Liver (tissue), 8 donors: ENCODE measurements at regions not wholly inside any gene's neighbourhood (a gene's known extent, or its start where the extent isn't known, plus 50 kb on each side); places are given as distances from the start of the nearest gene placed in this dataset.

ENCODE experiments used
- DNase-seq: peaks from one replicate; pipeline ENCODE4 v3.0.0-alpha.2; 2017; ENCODE audit warnings: low spot score
- H3K27ac ChIP-seq, 2 donors: one replicate each; pipeline ENCODE4 v1.7.0; 2013; ENCODE audit warnings: inconsistent platforms in 2 of 2, low read length in 2 of 2, control low read depth in 1 of 2, low read depth in 1 of 2, mild to moderate bottlenecking in 1 of 2
- H3K27me3 ChIP-seq, 4 donors: one replicate each; pipeline versions ENCODE4 v1.6.1 to v1.7.0; 2013; ENCODE audit warnings: low read length in 3 of 4, inconsistent platforms in 1 of 4, mild to moderate bottlenecking in 1 of 4, moderate library complexity in 1 of 4; ENCODE audit not compliant: control insufficient read depth in 4 of 4, insufficient read depth in 4 of 4
- H3K36me3 ChIP-seq, 4 donors: one replicate each; pipeline versions ENCODE4 v1.6.1 to v1.7.0; 2013; ENCODE audit warnings: low read length in 3 of 4, mild to moderate bottlenecking in 3 of 4, low read depth in 1 of 4, moderate library complexity in 1 of 4; ENCODE audit not compliant: control insufficient read depth in 4 of 4, insufficient read depth in 3 of 4
- H3K4me1 ChIP-seq, 4 donors: one replicate each; pipeline versions ENCODE4 v1.6.1 to v1.7.0; 2013; ENCODE audit warnings: low read length in 3 of 4, mild to moderate bottlenecking in 3 of 4, moderate library complexity in 1 of 4; ENCODE audit not compliant: control insufficient read depth in 4 of 4, insufficient read depth in 4 of 4
- H3K4me3 ChIP-seq, 3 donors: one replicate each; pipeline versions ENCODE4 v1.6.1 to v1.7.0; 2013; ENCODE audit warnings: low read length in 3 of 3, control low read depth in 1 of 3, low read depth in 1 of 3, mild to moderate bottlenecking in 1 of 3
- H3K9ac ChIP-seq, 2 donors: one replicate each; pipeline ENCODE4 v1.7.0; 2013; ENCODE audit warnings: low read length in 2 of 2, mild to moderate bottlenecking in 2 of 2, moderate library complexity in 2 of 2, control low read depth in 1 of 2, low read depth in 1 of 2
- H3K9me3 ChIP-seq, 4 donors: one replicate each; pipeline versions ENCODE4 v1.6.1 to v1.7.0; 2013; ENCODE audit warnings: low read length in 3 of 4; ENCODE audit not compliant: control insufficient read depth in 4 of 4
- EGR1 ChIP-seq, 2 donors: IDR thresholded peaks; 2 replicates each; pipeline ENCODE4 v1.6.1; 2016 to 2018; ENCODE audit warnings: antibody characterized with exemption in 2 of 2, low read depth in 2 of 2
- FOXA1 ChIP-seq: IDR thresholded peaks from 2 replicates; pipeline ENCODE4 v1.6.1; 2016; ENCODE audit warnings: antibody characterized with exemption
- FOXA2 ChIP-seq: IDR thresholded peaks from 2 replicates; pipeline ENCODE4 v1.6.1; 2016; ENCODE audit warnings: antibody characterized with exemption
- GABPA ChIP-seq, 2 donors: IDR thresholded peaks in 1 of 2; conservative IDR thresholded peaks in 1 of 2; 2 replicates each; pipeline ENCODE4 v1.6.1; 2016; ENCODE audit warnings: antibody characterized with exemption in 2 of 2, mild to moderate bottlenecking in 1 of 2, moderate library complexity in 1 of 2
- HNF4A ChIP-seq, 2 donors: conservative IDR thresholded peaks; 2 replicates each; pipeline ENCODE4 v1.6.1; 2016; ENCODE audit warnings: antibody characterized with exemption in 2 of 2, mild to moderate bottlenecking in 2 of 2
- HNF4G ChIP-seq: IDR thresholded peaks from 2 replicates; pipeline ENCODE4 v1.6.1; 2016; ENCODE audit warnings: antibody characterized with exemption
- JUND ChIP-seq, 2 donors: IDR thresholded peaks; 2 replicates each; pipeline ENCODE4 v1.6.1; 2016; ENCODE audit warnings: antibody characterized with exemption in 2 of 2
- NR2F2 ChIP-seq: IDR thresholded peaks from 2 replicates; pipeline ENCODE4 v1.6.1; 2016; ENCODE audit warnings: antibody characterized with exemption
- RAD21 ChIP-seq, 2 donors: IDR thresholded peaks; 2 replicates each; pipeline ENCODE4 v1.6.1; 2016; ENCODE audit warnings: antibody characterized with exemption in 2 of 2, mild to moderate bottlenecking in 2 of 2
- RXRA ChIP-seq, 2 donors: IDR thresholded peaks; 2 replicates each; pipeline ENCODE4 v1.6.1; 2017 to 2018; ENCODE audit warnings: antibody characterized with exemption in 2 of 2, mild to moderate bottlenecking in 1 of 2
- SP1 ChIP-seq: IDR thresholded peaks from 2 replicates; pipeline ENCODE4 v1.6.1; 2018; ENCODE audit warnings: antibody characterized with exemption, mild to moderate bottlenecking
- TAF1 ChIP-seq: conservative IDR thresholded peaks from 2 replicates; pipeline ENCODE4 v1.6.1; 2016; ENCODE audit warnings: antibody characterized with exemption, mild to moderate bottlenecking
- YY1 ChIP-seq: IDR thresholded peaks from 2 replicates; pipeline ENCODE4 v1.6.1; 2016; ENCODE audit warnings: antibody characterized with exemption, mild to moderate bottlenecking
- WGBS: extraction: QIAGEN DNeasy Blood & Tissue Kit; methylation state at CpG from one replicate; pipeline ENCODE4 v1.1.7; 2013; 5-methylcytosine and 5-hydroxymethylcytosine counted together
- TF ChIP-seq, protein P1 (sequence below): IDR thresholded peaks from 2 replicates; pipeline ENCODE4 v1.6.1; 2016; ENCODE audit warnings: antibody characterized with exemption
- TF ChIP-seq, protein P2 (sequence below): fragments of 150-350 bp; IDR thresholded peaks from 2 replicates; pipeline ENCODE4 v1.5.1; 2017; ENCODE audit warnings: improper control_type of control experiment, low read depth, low read length; ENCODE audit not compliant: missing input control
- TF ChIP-seq, protein P3 (sequence below): IDR thresholded peaks from 2 replicates; pipeline ENCODE4 v1.6.1; 2016; ENCODE audit warnings: antibody characterized with exemption
- TF ChIP-seq, protein P4 (sequence below): IDR thresholded peaks from 2 replicates; pipeline ENCODE4 v1.6.1; 2016; ENCODE audit warnings: antibody characterized with exemption
- TF ChIP-seq, protein P5 (sequence below): IDR thresholded peaks from 2 replicates; pipeline ENCODE4 v1.6.1; 2016; ENCODE audit warnings: antibody characterized with exemption, mild to moderate bottlenecking
- donor health status: healthy.
- donor health status: healthy.
- donor health status: healthy.
- donor health status: healthy.
- donor health status: healthy.

DNA sequence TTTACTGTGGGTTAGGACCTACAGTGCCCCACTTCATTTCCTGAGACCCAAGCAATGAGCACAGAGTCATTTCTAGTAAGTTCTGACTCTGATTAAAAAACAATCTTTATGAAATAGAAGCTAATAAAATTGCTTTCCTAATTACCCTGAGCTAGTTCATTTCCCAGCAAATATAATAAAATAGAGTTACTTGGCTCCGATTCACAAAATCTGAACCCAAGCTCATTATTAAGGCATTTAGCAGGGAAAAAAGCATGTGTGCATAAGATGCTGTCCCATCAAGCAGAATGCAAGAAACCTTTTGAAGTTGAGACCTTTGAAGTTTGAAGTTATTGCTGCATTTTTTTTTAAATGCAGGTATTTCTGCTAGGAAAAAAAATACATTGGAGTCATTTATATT is 629.1 kb downstream of the BCL11A start:
- no peak for DNase-seq
- Histone ChIP-seq H3K27ac (no peak overlapping the region), H3K27me3 (no peaks in the 10 kb centered on the region), H3K4me3 (no peak overlapping the region), H3K4me1 (no peaks in the 10 kb centered on the region), H3K9ac (no peak overlapping the region), H3K36me3 (no peaks in the 10 kb centered on the region), H3K9me3 (no peaks in the 10 kb centered on the region)
- 92% methylated on average over 1 of the region's 1 CpG for WGBS
- no peak for TF ChIP-seq HNF4G
- TF ChIP-seq, protein P1, sequence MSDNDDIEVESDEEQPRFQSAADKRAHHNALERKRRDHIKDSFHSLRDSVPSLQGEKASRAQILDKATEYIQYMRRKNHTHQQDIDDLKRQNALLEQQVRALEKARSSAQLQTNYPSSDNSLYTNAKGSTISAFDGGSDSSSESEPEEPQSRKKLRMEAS = no peak
- no peak for TF ChIP-seq FOXA1
- TF ChIP-seq GABPA (IDR thresholded peaks at IDR 0.05 in 1 of 2, conservative IDR thresholded peaks at IDR 0.05 in 1 of 2) = no peak
- TF ChIP-seq SP1 = no peak
- no peak for TF ChIP-seq TAF1
- TF ChIP-seq NR2F2 = no peak
- TF ChIP-seq YY1 = no peak
- TF ChIP-seq FOXA2 = no peak
- TF ChIP-seq HNF4A (conservative IDR thresholded peaks at IDR 0.05) = no peak
- no peak for TF ChIP-seq EGR1 (IDR thresholded peaks at IDR 0.05; ENCODE audit: low read depth in 2 of 2)
- TF ChIP-seq, protein P2, sequence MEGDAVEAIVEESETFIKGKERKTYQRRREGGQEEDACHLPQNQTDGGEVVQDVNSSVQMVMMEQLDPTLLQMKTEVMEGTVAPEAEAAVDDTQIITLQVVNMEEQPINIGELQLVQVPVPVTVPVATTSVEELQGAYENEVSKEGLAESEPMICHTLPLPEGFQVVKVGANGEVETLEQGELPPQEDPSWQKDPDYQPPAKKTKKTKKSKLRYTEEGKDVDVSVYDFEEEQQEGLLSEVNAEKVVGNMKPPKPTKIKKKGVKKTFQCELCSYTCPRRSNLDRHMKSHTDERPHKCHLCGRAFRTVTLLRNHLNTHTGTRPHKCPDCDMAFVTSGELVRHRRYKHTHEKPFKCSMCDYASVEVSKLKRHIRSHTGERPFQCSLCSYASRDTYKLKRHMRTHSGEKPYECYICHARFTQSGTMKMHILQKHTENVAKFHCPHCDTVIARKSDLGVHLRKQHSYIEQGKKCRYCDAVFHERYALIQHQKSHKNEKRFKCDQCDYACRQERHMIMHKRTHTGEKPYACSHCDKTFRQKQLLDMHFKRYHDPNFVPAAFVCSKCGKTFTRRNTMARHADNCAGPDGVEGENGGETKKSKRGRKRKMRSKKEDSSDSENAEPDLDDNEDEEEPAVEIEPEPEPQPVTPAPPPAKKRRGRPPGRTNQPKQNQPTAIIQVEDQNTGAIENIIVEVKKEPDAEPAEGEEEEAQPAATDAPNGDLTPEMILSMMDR = no peak
- no peak for TF ChIP-seq JUND (IDR thresholded peaks at IDR 0.05)
- TF ChIP-seq, protein P3, sequence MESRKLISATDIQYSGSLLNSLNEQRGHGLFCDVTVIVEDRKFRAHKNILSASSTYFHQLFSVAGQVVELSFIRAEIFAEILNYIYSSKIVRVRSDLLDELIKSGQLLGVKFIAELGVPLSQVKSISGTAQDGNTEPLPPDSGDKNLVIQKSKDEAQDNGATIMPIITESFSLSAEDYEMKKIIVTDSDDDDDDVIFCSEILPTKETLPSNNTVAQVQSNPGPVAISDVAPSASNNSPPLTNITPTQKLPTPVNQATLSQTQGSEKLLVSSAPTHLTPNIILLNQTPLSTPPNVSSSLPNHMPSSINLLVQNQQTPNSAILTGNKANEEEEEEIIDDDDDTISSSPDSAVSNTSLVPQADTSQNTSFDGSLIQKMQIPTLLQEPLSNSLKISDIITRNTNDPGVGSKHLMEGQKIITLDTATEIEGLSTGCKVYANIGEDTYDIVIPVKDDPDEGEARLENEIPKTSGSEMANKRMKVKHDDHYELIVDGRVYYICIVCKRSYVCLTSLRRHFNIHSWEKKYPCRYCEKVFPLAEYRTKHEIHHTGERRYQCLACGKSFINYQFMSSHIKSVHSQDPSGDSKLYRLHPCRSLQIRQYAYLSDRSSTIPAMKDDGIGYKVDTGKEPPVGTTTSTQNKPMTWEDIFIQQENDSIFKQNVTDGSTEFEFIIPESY = no peak
- TF ChIP-seq, protein P4, sequence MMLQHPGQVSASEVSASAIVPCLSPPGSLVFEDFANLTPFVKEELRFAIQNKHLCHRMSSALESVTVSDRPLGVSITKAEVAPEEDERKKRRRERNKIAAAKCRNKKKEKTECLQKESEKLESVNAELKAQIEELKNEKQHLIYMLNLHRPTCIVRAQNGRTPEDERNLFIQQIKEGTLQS = no peak

DNA sequence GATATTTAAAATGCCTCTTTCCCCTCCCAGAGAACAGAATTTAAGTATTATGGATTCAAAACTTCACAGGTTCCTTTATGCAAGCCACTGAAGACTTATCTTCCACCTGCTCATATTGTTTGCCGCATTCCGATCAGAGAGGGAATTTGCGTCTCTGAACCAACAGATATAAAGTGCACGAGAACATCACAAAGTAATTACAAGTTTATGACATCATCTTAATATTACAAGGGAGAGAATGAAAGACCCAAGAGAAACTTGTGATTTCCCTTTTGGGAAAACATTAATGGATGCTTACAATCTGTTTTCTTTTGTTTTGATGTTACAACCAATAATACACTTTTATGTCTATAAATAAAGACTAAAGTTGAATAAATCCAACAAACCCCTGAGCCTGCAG is 631.0 kb downstream of the BCL11A start:
- Histone ChIP-seq H3K36me3 (no peaks in the 10 kb centered on the region), H3K4me1 (no peaks in the 10 kb centered on the region), H3K9me3 (no peaks in the 10 kb centered on the region), H3K27ac (no peak overlapping the region), H3K4me3 (no peak overlapping the region), H3K9ac (no peak overlapping the region), H3K27me3 (no peaks in the 10 kb centered on the region)
- WGBS = 93% methylated on average over 4 of the region's 4 CpGs
- no peak for DNase-seq
- TF ChIP-seq YY1 = no peak
- no peak for TF ChIP-seq RXRA (IDR thresholded peaks at IDR 0.05)
- TF ChIP-seq NR2F2 = no peak
- TF ChIP-seq HNF4A (conservative IDR thresholded peaks at IDR 0.05) = no peak
- no peak for TF ChIP-seq HNF4G
- TF ChIP-seq FOXA2 = no peak
- TF ChIP-seq, protein P5, sequence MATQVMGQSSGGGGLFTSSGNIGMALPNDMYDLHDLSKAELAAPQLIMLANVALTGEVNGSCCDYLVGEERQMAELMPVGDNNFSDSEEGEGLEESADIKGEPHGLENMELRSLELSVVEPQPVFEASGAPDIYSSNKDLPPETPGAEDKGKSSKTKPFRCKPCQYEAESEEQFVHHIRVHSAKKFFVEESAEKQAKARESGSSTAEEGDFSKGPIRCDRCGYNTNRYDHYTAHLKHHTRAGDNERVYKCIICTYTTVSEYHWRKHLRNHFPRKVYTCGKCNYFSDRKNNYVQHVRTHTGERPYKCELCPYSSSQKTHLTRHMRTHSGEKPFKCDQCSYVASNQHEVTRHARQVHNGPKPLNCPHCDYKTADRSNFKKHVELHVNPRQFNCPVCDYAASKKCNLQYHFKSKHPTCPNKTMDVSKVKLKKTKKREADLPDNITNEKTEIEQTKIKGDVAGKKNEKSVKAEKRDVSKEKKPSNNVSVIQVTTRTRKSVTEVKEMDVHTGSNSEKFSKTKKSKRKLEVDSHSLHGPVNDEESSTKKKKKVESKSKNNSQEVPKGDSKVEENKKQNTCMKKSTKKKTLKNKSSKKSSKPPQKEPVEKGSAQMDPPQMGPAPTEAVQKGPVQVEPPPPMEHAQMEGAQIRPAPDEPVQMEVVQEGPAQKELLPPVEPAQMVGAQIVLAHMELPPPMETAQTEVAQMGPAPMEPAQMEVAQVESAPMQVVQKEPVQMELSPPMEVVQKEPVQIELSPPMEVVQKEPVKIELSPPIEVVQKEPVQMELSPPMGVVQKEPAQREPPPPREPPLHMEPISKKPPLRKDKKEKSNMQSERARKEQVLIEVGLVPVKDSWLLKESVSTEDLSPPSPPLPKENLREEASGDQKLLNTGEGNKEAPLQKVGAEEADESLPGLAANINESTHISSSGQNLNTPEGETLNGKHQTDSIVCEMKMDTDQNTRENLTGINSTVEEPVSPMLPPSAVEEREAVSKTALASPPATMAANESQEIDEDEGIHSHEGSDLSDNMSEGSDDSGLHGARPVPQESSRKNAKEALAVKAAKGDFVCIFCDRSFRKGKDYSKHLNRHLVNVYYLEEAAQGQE = no peak
- TF ChIP-seq, protein P1 = no peak
- TF ChIP-seq, protein P4 = no peak
- TF ChIP-seq JUND (IDR thresholded peaks at IDR 0.05) = no peak
- no peak for TF ChIP-seq TAF1
- TF ChIP-seq SP1 = no peak
- no peak for TF ChIP-seq GABPA (IDR thresholded peaks at IDR 0.05 in 1 of 2, conservative IDR thresholded peaks at IDR 0.05 in 1 of 2)
- TF ChIP-seq, protein P3 = no peak
- no peak for TF ChIP-seq FOXA1
- no peak for TF ChIP-seq EGR1 (IDR thresholded peaks at IDR 0.05; ENCODE audit: low read depth in 2 of 2)
- no peak for TF ChIP-seq RAD21 (IDR thresholded peaks at IDR 0.05)
- TF ChIP-seq, protein P2 = no peak
